A549 (cell line): ENCODE measurements at regions not wholly inside any gene's neighbourhood (a gene's known extent, or its start where the extent isn't known, plus 50 kb on each side); places are given as distances from the start of the nearest gene placed in this dataset.
A peak's percentile ranks its signal among the peaks of the same experiment; 100 is the strongest.

Source experiments
- ATAC-seq, 2 experiments: fragments of 200-7000 bp in 1 of 2; fragments of >200 bp in 1 of 2; cut with Nextera tagmentation in 1 of 2; cut with Tn5 transposase in 1 of 2; 3 replicates each; pipeline versions ENCODE4 v1.8.0 to v1.9.1; 2018 to 2020; ENCODE audit warnings: mild to moderate bottlenecking in 1 of 2, moderate library complexity in 1 of 2
- CTCF ChIA-PET: fragments of 300-600 bp; sonication (Branson Sonifier 250); formaldehyde crosslinking; extraction: SDS; loops from one replicate; lab custom pipeline; 2021; ENCODE audit warnings: antibody characterized with exemption, inconsistent platforms; lab: Yijun Ruan, JAX
- POLR2A ChIA-PET: fragments of 350-600 bp; formaldehyde crosslinking; extraction: SDS; loops from one replicate; lab custom pipeline; 2021; ENCODE audit warnings: antibody characterized with exemption, inconsistent platforms; lab: Yijun Ruan, JAX
- DNase-seq, 2 experiments: peaks; one replicate each; pipeline versions ENCODE4 v3.0.0 to v3.0.0-alpha.2; 2011 to 2016; ENCODE audit warnings: low read depth in 1 of 2, low spot score in 1 of 2
- FAIRE-seq: peaks from 2 replicates; lab custom pipeline; 2011; peaks lifted over from hg19 to GRCh38; lab: Jason Lieb, UNC
- H3K27ac ChIP-seq, 2 experiments: fragments of >200 bp; sonication (Bioruptor Twin); formaldehyde crosslinking; 3 replicates each; pipeline ENCODE4 v1.5.1; 2016 to 2017
- H3K4me1 ChIP-seq: fragments of >200 bp; sonication (Bioruptor Twin); formaldehyde crosslinking; 3 replicates; pipeline ENCODE4 v1.6.1; 2016
- H3K4me2 ChIP-seq: fragments of >200 bp; sonication (Bioruptor Twin); formaldehyde crosslinking; 3 replicates; pipeline ENCODE4 v1.6.1; 2016
- H3K4me3 ChIP-seq: fragments of >200 bp; sonication (Bioruptor Twin); formaldehyde crosslinking; 3 replicates; pipeline ENCODE4 v1.5.1; 2016
- H3K9me3 ChIP-seq: fragments of >200 bp; sonication (Bioruptor Twin); formaldehyde crosslinking; 3 replicates; pipeline ENCODE4 v1.6.1; 2016
- BHLHE40 ChIP-seq: IDR thresholded peaks from 2 replicates; pipeline ENCODE4 v1.6.1; 2012; ENCODE audit warnings: low read depth, low read length, inconsistent platforms
- CBX2 ChIP-seq: fragments of 200-600 bp; sonication (generic); IDR thresholded peaks from 2 replicates; pipeline ENCODE4 v1.6.1; 2016; ENCODE audit warnings: low read depth, mild to moderate bottlenecking, borderline replicate concordance
- CEBPB ChIP-seq, 2 experiments: fragments of >200 bp in 1 of 2; sonication (Bioruptor Twin) in 1 of 2; formaldehyde crosslinking in 1 of 2; IDR thresholded peaks; 2 replicates each; pipeline ENCODE4 v1.6.1; 2012 to 2016
- CHD4 ChIP-seq: fragments of 200-600 bp; sonication (generic); IDR thresholded peaks from 2 replicates; pipeline ENCODE4 v1.6.1; 2016; ENCODE audit warnings: antibody characterized with exemption, mild to moderate bottlenecking, borderline replicate concordance
- CTCF ChIP-seq: fragments of >200 bp; sonication (Bioruptor Twin); formaldehyde crosslinking; IDR thresholded peaks from 3 replicates; pipeline ENCODE4 v1.5.1; 2016
- E2F6 ChIP-seq: IDR thresholded peaks from 2 replicates; pipeline ENCODE4 v1.6.1; 2012; ENCODE audit warnings: low read depth, borderline replicate concordance
- EHMT2 ChIP-seq: fragments of 200-600 bp; sonication (generic); IDR thresholded peaks from 2 replicates; pipeline ENCODE4 v1.6.1; 2016; ENCODE audit warnings: antibody characterized with exemption, low read depth, mild to moderate bottlenecking, moderate library complexity
- FOSB ChIP-seq: fragments of 250-450 bp; sonication (Bioruptor Pico); IDR thresholded peaks from 2 replicates; pipeline ENCODE4 v1.5.0; 2020; ENCODE audit warnings: mild to moderate bottlenecking, moderate library complexity
- HDAC2 ChIP-seq: fragments of 200-600 bp; sonication (generic); IDR thresholded peaks from 2 replicates; pipeline ENCODE4 v1.6.1; 2016
- HEYL ChIP-seq: fragments of 250-450 bp; sonication (Bioruptor Pico); IDR thresholded peaks from 2 replicates; pipeline ENCODE4 v1.8.0; 2021; ENCODE audit warnings: mild to moderate bottlenecking, moderate library complexity
- HMGXB4 ChIP-seq: fragments of 250-450 bp; sonication (Bioruptor Pico); IDR thresholded peaks from 2 replicates; pipeline ENCODE4 v1.5.0; 2021; ENCODE audit warnings: mild to moderate bottlenecking, moderate library complexity, borderline replicate concordance
- HOXA7 ChIP-seq: fragments of 250-450 bp; sonication (Bioruptor Pico); IDR thresholded peaks from 2 replicates; pipeline ENCODE4 v1.5.0; 2020; ENCODE audit warnings: mild to moderate bottlenecking, moderate library complexity
- HOXB13 ChIP-seq: fragments of 250-450 bp; sonication (Bioruptor Pico); IDR thresholded peaks from 2 replicates; pipeline ENCODE4 v1.5.0; 2020; ENCODE audit warnings: low read depth, mild to moderate bottlenecking, moderate library complexity
- JUN ChIP-seq, 2 experiments: fragments of >200 bp; sonication (Bioruptor Twin); formaldehyde crosslinking; IDR thresholded peaks; 2 replicates in 1 of 2; 3 replicates in 1 of 2; pipeline ENCODE4 v1.6.1; 2016 to 2017
- KDM1A ChIP-seq: fragments of 200-600 bp; sonication (generic); IDR thresholded peaks from 2 replicates; pipeline ENCODE4 v1.6.1; 2016; ENCODE audit warnings: low read depth, mild to moderate bottlenecking
- MAFK ChIP-seq: fragments of 450-650 bp; IDR thresholded peaks from 2 replicates; pipeline ENCODE4 v1.6.1; 2014; ENCODE audit not compliant: partially characterized antibody
- MYC ChIP-seq: IDR thresholded peaks from 2 replicates; pipeline ENCODE4 v1.6.1; 2012; ENCODE audit warnings: mild to moderate bottlenecking, inconsistent platforms, low read length, improper control_type of control experiment, borderline replicate concordance
- NR3C1 ChIP-seq: fragments of >200 bp; sonication (Bioruptor Twin); formaldehyde crosslinking; IDR thresholded peaks from 3 replicates; pipeline ENCODE4 v1.6.1; 2017
- PBX3 ChIP-seq: IDR thresholded peaks from 2 replicates; pipeline ENCODE4 v1.6.1; 2012
- PHF8 ChIP-seq: fragments of 200-600 bp; sonication (generic); IDR thresholded peaks from 2 replicates; pipeline ENCODE4 v1.6.1; 2016; ENCODE audit warnings: low read depth, mild to moderate bottlenecking, antibody characterized with exemption, moderate library complexity, borderline replicate concordance
- RAD21 ChIP-seq, 2 experiments: fragments of >200 bp in 1 of 2; sonication (Bioruptor Twin) in 1 of 2; formaldehyde crosslinking in 1 of 2; IDR thresholded peaks in 1 of 2; conservative IDR thresholded peaks in 1 of 2; 2 replicates in 1 of 2; 3 replicates in 1 of 2; pipeline ENCODE4 v1.6.1; 2012 to 2018; ENCODE audit warnings: inconsistent platforms in 1 of 2
- RNF2 ChIP-seq: fragments of 200-600 bp; sonication (generic); IDR thresholded peaks from 2 replicates; pipeline ENCODE4 v1.6.1; 2016; ENCODE audit warnings: low read depth, mild to moderate bottlenecking, antibody characterized with exemption, moderate library complexity, borderline replicate concordance
- TP53 ChIP-seq: fragments of 250-450 bp; sonication (Bioruptor Pico); IDR thresholded peaks from 2 replicates; pipeline ENCODE4 v1.5.0; 2021; ENCODE audit warnings: mild to moderate bottlenecking, moderate library complexity
- ZC3H11A ChIP-seq: fragments of 450-650 bp; IDR thresholded peaks from 2 replicates; pipeline ENCODE4 v1.6.1; 2014; ENCODE audit warnings: antibody characterized with exemption, mild to moderate bottlenecking
- ZFP36 ChIP-seq: fragments of 450-650 bp; IDR thresholded peaks from 2 replicates; pipeline ENCODE4 v1.6.1; 2014; ENCODE audit warnings: borderline replicate concordance; ENCODE audit not compliant: partially characterized antibody
- ZNF302 ChIP-seq: fragments of 250-450 bp; sonication (Bioruptor Pico); IDR thresholded peaks from 2 replicates; pipeline ENCODE4 v1.9.0; 2021; ENCODE audit warnings: inconsistent platforms, mild to moderate bottlenecking, moderate library complexity
- ZSCAN20 ChIP-seq: fragments of 250-450 bp; sonication (Bioruptor Pico); IDR thresholded peaks from 2 replicates; pipeline ENCODE4 v1.8.0; 2022; ENCODE audit warnings: mild to moderate bottlenecking, moderate library complexity
- WGBS: methylation state at CpG from one replicate; pipeline ENCODE4 v1.1.6; 2017; ENCODE audit errors: missing lambda C conversion rate; 5-methylcytosine and 5-hydroxymethylcytosine counted together

- Histone ChIP-seq H3K27ac (no peak overlapping the region), H3K4me3 (no peak overlapping the region), H3K4me1 (no peaks in the 10 kb centered on the region), H3K9me3 (peaks cover 3% of the 10 kb centered on the region; the same call in 2 of the 3 replicates), H3K4me2 (no peak overlapping the region)
- FAIRE-seq (no peak), DNase-seq (no peak), ATAC-seq (no peak)
- TF ChIP-seq MAFK (no peak), FOSB (CRISPR knock-in tag) (no peak), KDM1A (no peak), BHLHE40 (no peak), ZNF302 (no peak), CTCF (no peak), HOXA7 (CRISPR knock-in tag) (no peak), HEYL (no peak), HDAC2 (no peak)
- CTCF ChIA-PET, result no interaction called here
- WGBS, result 64% methylated on average over 6 of the region's 6 CpGs
- POLR2A ChIA-PET, result no interaction called here
These were observed 161.3 kb upstream of the LMNTD1 start for GRCh38 chr12:25714198-25714984.

- TF ChIP-seq CTCF (no peak), RAD21 (conservative IDR thresholded peaks at IDR 0.05 in 1 of 2, IDR thresholded peaks at IDR 0.05 in 1 of 2) (no peak)
- H3K4me3 ChIP-seq, result no peak overlapping the region
- peaks cover 3% of the 10 kb centered on the region; the same call in 2 of the 3 replicates for H3K9me3 ChIP-seq
- DNase-seq (no peak), FAIRE-seq (peak; percentile 54), ATAC-seq (no peak)
- H3K4me1 ChIP-seq, result no peaks in the 10 kb centered on the region
- CTCF ChIA-PET, result no interaction called here
- no peak overlapping the region for H3K4me2 ChIP-seq
- POLR2A ChIA-PET, result no interaction called here
- 21% methylated on average over 3 of the region's 3 CpGs for WGBS
- no peak overlapping the region for H3K27ac ChIP-seq
These were observed 162.0 kb upstream of the LMNTD1 start for GRCh38 chr12:25715102-25715501.

GRCh38 chr12:25716842-25717241 is 163.8 kb upstream of the LMNTD1 start:
- CTCF ChIA-PET, result no interaction called here
- Histone ChIP-seq H3K4me1 (no peaks in the 10 kb centered on the region), H3K9me3 (no peaks in the 10 kb centered on the region), H3K27ac (no peak overlapping the region), H3K4me2 (no peak overlapping the region), H3K4me3 (no peak overlapping the region)
- POLR2A ChIA-PET, result no interaction called here
- DNase-seq, result no peak
- ATAC-seq, result no peak
- no peak for FAIRE-seq
- TF ChIP-seq CBX2 (no peak), MYC (no peak), CHD4 (no peak), ZSCAN20 (CRISPR knock-in tag) (no peak), E2F6 (no peak), RNF2 (no peak), PHF8 (no peak), HMGXB4 (no peak), PBX3 (no peak), RAD21 (conservative IDR thresholded peaks at IDR 0.05 in 1 of 2, IDR thresholded peaks at IDR 0.05 in 1 of 2) (no peak), HOXB13 (CRISPR knock-in tag) (no peak), NR3C1 (no peak), CEBPB (IDR thresholded peaks at IDR 0.05) (no peak), EHMT2 (no peak), ZC3H11A (no peak), JUN (IDR thresholded peaks at IDR 0.05) (no peak), ZFP36 (no peak), TP53 (CRISPR knock-in tag) (no peak)
